GM12878 (cell line): ENCODE measurements at regions not wholly inside any gene's neighbourhood (a gene's known extent, or its start where the extent isn't known, plus 50 kb on each side); places are given as distances from the start of the nearest gene placed in this dataset.

Experiments used
- ATF7 ChIP-seq: fragments of 450-650 bp; IDR thresholded peaks from 2 replicates; pipeline ENCODE4 v1.6.1; 2016; ENCODE audit warnings: low read depth, mild to moderate bottlenecking
- BCL11A ChIP-seq: IDR thresholded peaks from 2 replicates; pipeline ENCODE4 v1.6.1; 2011; ENCODE audit warnings: low read depth, low read length
- BHLHE40 ChIP-seq, 2 experiments: fragments of 450-650 bp in 1 of 2; IDR thresholded peaks; 2 replicates each; pipeline ENCODE4 v1.6.1; 2011 to 2017; ENCODE audit warnings: low read depth in 2 of 2, borderline replicate concordance in 1 of 2, improper control_type of control experiment in 1 of 2, low read length in 1 of 2, mild to moderate bottlenecking in 1 of 2
- EED ChIP-seq: sonication (generic); IDR thresholded peaks from 2 replicates; pipeline ENCODE4 v1.6.1; 2016; ENCODE audit warnings: antibody characterized with exemption, low read depth
- IKZF1 ChIP-seq: fragments of 450-650 bp; conservative IDR thresholded peaks from 2 replicates; pipeline ENCODE4 v1.6.1; 2017; ENCODE audit warnings: antibody characterized with exemption, mild to moderate bottlenecking
- IRF3 ChIP-seq: fragments of 450-650 bp; IDR thresholded peaks from 2 replicates; pipeline ENCODE4 v1.6.1; 2014; ENCODE audit warnings: mild to moderate bottlenecking
- IRF4 ChIP-seq: IDR thresholded peaks from 2 replicates; pipeline ENCODE4 v1.6.1; 2011; ENCODE audit warnings: low read depth, low read length
- MEF2A ChIP-seq: IDR thresholded peaks from 2 replicates; pipeline ENCODE4 v1.6.1; 2011; ENCODE audit warnings: low read depth, mild to moderate bottlenecking, low read length, moderate library complexity; ENCODE audit not compliant: insufficient read depth
- MEF2B ChIP-seq: fragments of 450-650 bp; IDR thresholded peaks from 2 replicates; pipeline ENCODE4 v1.6.1; 2018; ENCODE audit warnings: mild to moderate bottlenecking, moderate library complexity; ENCODE audit not compliant: partially characterized antibody, poor library complexity, severe bottlenecking
- MTA3 ChIP-seq: IDR thresholded peaks from 2 replicates; pipeline ENCODE4 v1.6.1; 2012; ENCODE audit warnings: low read length, inconsistent platforms, borderline replicate concordance
- NFIC ChIP-seq: IDR thresholded peaks from 2 replicates; pipeline ENCODE4 v1.6.1; 2012; ENCODE audit warnings: low read depth, mild to moderate bottlenecking, inconsistent platforms, low read length, moderate library complexity
- NR2F1 ChIP-seq: fragments of 450-650 bp; conservative IDR thresholded peaks from 2 replicates; pipeline ENCODE4 v1.6.1; 2017; ENCODE audit warnings: mild to moderate bottlenecking
- NRF1 ChIP-seq: conservative IDR thresholded peaks from 2 replicates; pipeline ENCODE4 v1.6.1; 2011; ENCODE audit warnings: mild to moderate bottlenecking, low read depth, low read length, improper control_type of control experiment
- RAD51 ChIP-seq: fragments of 450-650 bp; IDR thresholded peaks from 2 replicates; pipeline ENCODE4 v1.6.1; 2016; ENCODE audit warnings: moderate library complexity, mild to moderate bottlenecking, inconsistent platforms
- RBBP5 ChIP-seq: fragments of 200-600 bp; sonication (generic); conservative IDR thresholded peaks from 2 replicates; pipeline ENCODE4 v1.6.1; 2016
- RCOR1 ChIP-seq: conservative IDR thresholded peaks from 2 replicates; pipeline ENCODE4 v1.6.1; 2012; ENCODE audit warnings: low read depth, low read length, improper control_type of control experiment
- SKIL ChIP-seq: fragments of 450-650 bp; IDR thresholded peaks from 2 replicates; pipeline ENCODE4 v1.6.1; 2017; ENCODE audit warnings: mild to moderate bottlenecking, low read depth, inconsistent platforms; ENCODE audit not compliant: poor library complexity, severe bottlenecking
- ZNF592 ChIP-seq: fragments of 450-650 bp; IDR thresholded peaks from 2 replicates; pipeline ENCODE4 v1.6.1; 2017; ENCODE audit warnings: mild to moderate bottlenecking, moderate library complexity
- TF ChIP-seq, protein P1 (sequence below): fragments of 450-650 bp; formaldehyde crosslinking; IDR thresholded peaks from 2 replicates; pipeline ENCODE4 v1.4.0; 2020; ENCODE audit warnings: mild to moderate bottlenecking, moderate library complexity

- TF ChIP-seq NFIC (peak; percentile 65), RBBP5 (no peak), MTA3 (peak; percentile 51; the same call in 1 of the 2 replicates), NRF1 (no peak), NR2F1 (peak; percentile 98), BHLHE40 (IDR thresholded peaks at IDR 0.05; ENCODE audit: borderline replicate concordance in 1 of 2, low read depth in 2 of 2, low read length in 1 of 2) (peak in 1 of 2 experiments; percentile 10; a peak in 1 of 4 replicates), ZNF592 (no peak), ATF7 (peak; percentile 59; the same call in 1 of the 2 replicates), RCOR1 (no peak), IRF3 (no peak), BCL11A (peak; percentile 29; the same call in 1 of the 2 replicates), IRF4 (peak; percentile 85), IKZF1 (peak; percentile 90), RAD51 (no peak), MEF2B (peak; percentile 85), EED (peak; percentile 78), SKIL (peak; percentile 93), MEF2A (peak; percentile 23; the same call in 1 of the 2 replicates)
- TF ChIP-seq, protein P1, sequence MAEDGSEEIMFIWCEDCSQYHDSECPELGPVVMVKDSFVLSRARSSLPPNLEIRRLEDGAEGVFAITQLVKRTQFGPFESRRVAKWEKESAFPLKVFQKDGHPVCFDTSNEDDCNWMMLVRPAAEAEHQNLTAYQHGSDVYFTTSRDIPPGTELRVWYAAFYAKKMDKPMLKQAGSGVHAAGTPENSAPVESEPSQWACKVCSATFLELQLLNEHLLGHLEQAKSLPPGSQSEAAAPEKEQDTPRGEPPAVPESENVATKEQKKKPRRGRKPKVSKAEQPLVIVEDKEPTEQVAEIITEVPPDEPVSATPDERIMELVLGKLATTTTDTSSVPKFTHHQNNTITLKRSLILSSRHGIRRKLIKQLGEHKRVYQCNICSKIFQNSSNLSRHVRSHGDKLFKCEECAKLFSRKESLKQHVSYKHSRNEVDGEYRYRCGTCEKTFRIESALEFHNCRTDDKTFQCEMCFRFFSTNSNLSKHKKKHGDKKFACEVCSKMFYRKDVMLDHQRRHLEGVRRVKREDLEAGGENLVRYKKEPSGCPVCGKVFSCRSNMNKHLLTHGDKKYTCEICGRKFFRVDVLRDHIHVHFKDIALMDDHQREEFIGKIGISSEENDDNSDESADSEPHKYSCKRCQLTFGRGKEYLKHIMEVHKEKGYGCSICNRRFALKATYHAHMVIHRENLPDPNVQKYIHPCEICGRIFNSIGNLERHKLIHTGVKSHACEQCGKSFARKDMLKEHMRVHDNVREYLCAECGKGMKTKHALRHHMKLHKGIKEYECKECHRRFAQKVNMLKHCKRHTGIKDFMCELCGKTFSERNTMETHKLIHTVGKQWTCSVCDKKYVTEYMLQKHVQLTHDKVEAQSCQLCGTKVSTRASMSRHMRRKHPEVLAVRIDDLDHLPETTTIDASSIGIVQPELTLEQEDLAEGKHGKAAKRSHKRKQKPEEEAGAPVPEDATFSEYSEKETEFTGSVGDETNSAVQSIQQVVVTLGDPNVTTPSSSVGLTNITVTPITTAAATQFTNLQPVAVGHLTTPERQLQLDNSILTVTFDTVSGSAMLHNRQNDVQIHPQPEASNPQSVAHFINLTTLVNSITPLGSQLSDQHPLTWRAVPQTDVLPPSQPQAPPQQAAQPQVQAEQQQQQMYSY (CRISPR knock-in tag) = no peak
These were observed 65.6 kb upstream of the SESN3 start (continued) for GRCh38 chr11:95296621-95297025.
